Body of pancreas (tissue), 4 donors: ENCODE measurements at regions not wholly inside any gene's neighbourhood (a gene's known extent, or its start where the extent isn't known, plus 50 kb on each side); places are given as distances from the start of the nearest gene placed in this dataset.

Experiments used
- POLR2A ChIP-seq, 3 donors: fragments of 450-650 bp; IDR thresholded peaks; one replicate each; pipeline ENCODE4 v1.6.1; 2016; ENCODE audit warnings: antibody characterized with exemption in 3 of 3, mild to moderate bottlenecking in 2 of 3
- TF ChIP-seq, protein P1 (sequence below), 7 experiments: fragments of 450-650 bp in 4 of 7; fragments of 200-600 bp in 3 of 7; sonication (generic) in 3 of 7; IDR thresholded peaks; one replicate each; pipeline ENCODE4 v1.5.1; 2016 to 2019; ENCODE audit warnings: antibody characterized with exemption in 7 of 7

DNA sequence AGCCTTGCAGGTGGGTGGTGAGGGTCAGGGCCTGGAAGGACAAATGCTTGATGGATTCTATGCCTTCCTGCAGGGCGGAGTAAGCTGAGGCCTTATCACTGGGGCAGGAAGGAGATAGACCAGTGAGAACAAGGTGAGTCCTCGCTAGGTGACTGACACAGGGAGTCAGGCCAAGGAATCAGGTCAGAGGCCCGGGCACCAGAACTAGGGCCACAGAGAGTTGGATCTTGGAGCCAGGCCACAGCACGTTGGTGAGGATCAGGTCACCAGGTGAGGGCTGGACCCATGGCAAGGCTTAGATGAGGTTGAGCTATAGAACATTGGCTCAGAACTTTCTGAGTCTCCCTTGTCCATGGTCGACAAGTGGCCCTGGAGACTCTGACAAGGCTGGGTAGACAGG lies 328.2 kb downstream of the FOXO1 start:
- TF ChIP-seq, protein P1, sequence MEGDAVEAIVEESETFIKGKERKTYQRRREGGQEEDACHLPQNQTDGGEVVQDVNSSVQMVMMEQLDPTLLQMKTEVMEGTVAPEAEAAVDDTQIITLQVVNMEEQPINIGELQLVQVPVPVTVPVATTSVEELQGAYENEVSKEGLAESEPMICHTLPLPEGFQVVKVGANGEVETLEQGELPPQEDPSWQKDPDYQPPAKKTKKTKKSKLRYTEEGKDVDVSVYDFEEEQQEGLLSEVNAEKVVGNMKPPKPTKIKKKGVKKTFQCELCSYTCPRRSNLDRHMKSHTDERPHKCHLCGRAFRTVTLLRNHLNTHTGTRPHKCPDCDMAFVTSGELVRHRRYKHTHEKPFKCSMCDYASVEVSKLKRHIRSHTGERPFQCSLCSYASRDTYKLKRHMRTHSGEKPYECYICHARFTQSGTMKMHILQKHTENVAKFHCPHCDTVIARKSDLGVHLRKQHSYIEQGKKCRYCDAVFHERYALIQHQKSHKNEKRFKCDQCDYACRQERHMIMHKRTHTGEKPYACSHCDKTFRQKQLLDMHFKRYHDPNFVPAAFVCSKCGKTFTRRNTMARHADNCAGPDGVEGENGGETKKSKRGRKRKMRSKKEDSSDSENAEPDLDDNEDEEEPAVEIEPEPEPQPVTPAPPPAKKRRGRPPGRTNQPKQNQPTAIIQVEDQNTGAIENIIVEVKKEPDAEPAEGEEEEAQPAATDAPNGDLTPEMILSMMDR (IDR thresholded peaks at IDR 0.05), result no peak
- TF ChIP-seq POLR2A (IDR thresholded peaks at IDR 0.05), result no peak
